ENCODE measurements at regions not wholly inside any gene's neighbourhood (a gene's known extent, or its start where the extent isn't known, plus 50 kb on each side); places are given as distances from the start of the nearest gene placed in this dataset.

DNA sequence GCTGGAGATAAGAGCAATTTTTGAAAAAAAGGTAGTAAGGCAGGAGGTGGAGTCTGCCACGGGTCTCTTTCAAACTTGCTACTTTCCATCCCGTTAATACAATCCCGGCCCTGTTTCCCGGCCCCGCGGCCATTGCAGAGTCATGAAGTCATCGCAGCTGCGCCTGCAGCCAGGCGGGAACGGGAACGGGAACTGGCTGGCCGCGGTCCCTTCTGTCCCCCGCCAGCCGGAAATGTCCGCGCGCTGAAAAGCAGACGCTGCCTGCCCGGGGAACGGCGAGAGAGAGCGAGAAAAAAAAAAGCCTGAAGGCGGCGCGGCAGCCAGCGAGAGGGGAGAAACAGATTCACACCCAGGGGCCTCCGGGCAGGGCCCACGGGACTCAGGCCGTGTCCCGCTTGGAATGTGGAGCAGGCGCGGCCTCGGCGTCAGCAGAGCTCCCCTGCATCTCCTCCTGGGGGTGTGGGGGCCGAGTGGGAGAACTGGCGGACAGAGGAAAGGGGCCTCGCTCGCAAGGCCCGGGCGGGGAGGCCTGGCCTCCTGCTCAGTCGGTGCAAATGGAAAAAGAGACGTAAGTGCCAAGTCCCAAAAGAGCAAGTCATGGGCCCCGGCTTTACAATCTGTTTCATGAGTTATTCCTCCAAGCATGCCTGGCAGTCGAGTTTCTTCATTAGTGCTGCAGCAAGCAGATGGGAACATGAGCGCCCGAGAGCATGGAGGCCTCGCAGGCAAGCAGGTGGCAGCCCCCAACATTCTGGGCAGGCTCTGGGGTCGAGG, 201.2 kb upstream of the GAS1 start:
- TF ChIP-seq EZH2phosphoT487 (IDR thresholded peaks at IDR 0.05; ENCODE audit: insufficient read depth, low read depth) (no peak), EZH2 (IDR thresholded peaks at IDR 0.05; ENCODE audit: insufficient read depth, poor library complexity, severe bottlenecking) (no peak)
